CD4-positive, CD25-positive, alpha-beta regulatory T cell (primary cell): ENCODE measurements at regions not wholly inside any gene's neighbourhood (a gene's known extent, or its start where the extent isn't known, plus 50 kb on each side); places are given as distances from the start of the nearest gene placed in this dataset.

Experiments
- ATAC-seq, 2 donors: fragments of 150-1000 bp; cut with Tn5 transposase; one replicate each; pipeline ENCODE4 v1.10.0; 2021; ENCODE audit warnings: low read depth in 2 of 2, moderate number of reproducible peaks in 2 of 2, moderate library complexity in 1 of 2
- DNase-seq, 3 donors: peaks; one replicate each; pipeline versions ENCODE4 v3.0.0 to v3.0.0-alpha.2; 2012 to 2022; ENCODE audit warnings: mixed read lengths in 1 of 3
- H3K27ac ChIP-seq: one replicate; pipeline ENCODE4 v1.7.0; 2013; ENCODE audit warnings: mild to moderate bottlenecking, low read length; ENCODE audit not compliant: insufficient read depth, poor library complexity, severe bottlenecking
- H3K27me3 ChIP-seq: one replicate; pipeline ENCODE4 v1.7.0; 2013; ENCODE audit warnings: low read length; ENCODE audit not compliant: control insufficient read depth, insufficient read depth
- H3K36me3 ChIP-seq: one replicate; pipeline ENCODE4 v1.7.0; 2013; ENCODE audit warnings: mild to moderate bottlenecking, low read length, moderate library complexity; ENCODE audit not compliant: control insufficient read depth, insufficient read depth
- H3K4me1 ChIP-seq: 2 replicates; pipeline ENCODE4 v1.7.0; 2013; ENCODE audit warnings: mild to moderate bottlenecking, low read length; ENCODE audit not compliant: insufficient read depth, control insufficient read depth, poor library complexity, severe bottlenecking
- H3K4me3 ChIP-seq: one replicate; pipeline ENCODE4 v1.7.0; 2013; ENCODE audit warnings: low read depth, mild to moderate bottlenecking, low read length, moderate library complexity
- H3K9me3 ChIP-seq, 2 experiments: 1 replicate in 1 of 2; 2 replicates in 1 of 2; pipeline ENCODE4 v1.7.0; 2013; ENCODE audit warnings: low read length in 2 of 2, mild to moderate bottlenecking in 1 of 2, moderate library complexity in 1 of 2; ENCODE audit not compliant: control insufficient read depth in 2 of 2
- H3K27ac Mint-ChIP-seq, 3 donors: one replicate each; pipeline ENCODE4 v1.8.0; 2020 to 2022; ENCODE audit warnings: mild to moderate bottlenecking in 3 of 3, mixed read lengths in 3 of 3, moderate library complexity in 2 of 3
- H3K27me3 Mint-ChIP-seq: one replicate; pipeline ENCODE4 v1.8.0; 2022; ENCODE audit warnings: mild to moderate bottlenecking, mixed read lengths
- H3K36me3 Mint-ChIP-seq: one replicate; pipeline ENCODE4 v1.8.0; 2020; ENCODE audit warnings: mixed read lengths
- H3K4me1 Mint-ChIP-seq, 4 donors: one replicate each; pipeline ENCODE4 v1.8.0; 2020 to 2022; ENCODE audit warnings: mixed read lengths in 4 of 4, mild to moderate bottlenecking in 1 of 4
- H3K4me3 Mint-ChIP-seq, 4 donors: one replicate each; pipeline ENCODE4 v1.8.0; 2020 to 2022; ENCODE audit warnings: mild to moderate bottlenecking in 4 of 4, mixed read lengths in 4 of 4, moderate library complexity in 3 of 4
- H3K9me3 Mint-ChIP-seq, 7 donors: one replicate each; pipeline ENCODE4 v1.8.0; 2020 to 2022; ENCODE audit warnings: mixed read lengths in 7 of 7, mild to moderate bottlenecking in 3 of 7, moderate library complexity in 2 of 7

DNA sequence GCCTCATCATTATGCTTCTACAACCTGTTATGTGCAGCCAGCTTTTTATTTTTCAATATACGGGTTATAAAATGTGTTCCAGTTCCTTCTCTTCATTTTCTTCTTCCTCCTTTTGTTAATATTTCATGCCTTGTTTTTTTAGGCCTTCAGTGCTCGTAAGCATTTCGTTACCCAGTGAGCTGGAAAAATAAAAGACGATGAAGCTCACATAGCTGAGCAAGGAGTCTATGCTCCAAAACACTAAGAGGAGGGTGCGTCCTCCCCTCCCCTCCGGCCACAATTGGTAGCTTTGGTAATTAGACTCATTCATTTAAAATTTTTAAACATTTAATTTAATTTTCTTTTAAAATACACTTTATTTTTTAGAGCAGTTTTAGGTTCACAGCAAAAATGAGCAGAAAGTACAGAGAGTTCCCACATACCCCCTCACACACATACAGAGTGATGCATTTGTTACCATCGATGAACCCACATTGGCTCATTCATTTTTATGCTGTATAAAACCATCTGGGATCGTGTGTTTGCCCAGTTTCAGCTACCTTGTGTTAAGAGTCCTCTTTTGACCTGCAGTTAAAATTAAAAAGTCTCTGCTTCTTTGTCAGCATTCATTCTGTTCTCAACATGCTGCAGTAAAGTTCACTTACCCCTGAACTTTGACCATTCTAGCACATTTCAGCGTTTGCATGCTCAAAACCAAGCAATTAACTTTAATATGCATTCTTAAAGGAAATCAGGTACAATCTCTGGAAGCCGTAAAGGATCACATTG is 223.9 kb downstream of the LACC1 start:
- H3K36me3 ChIP-seq: no peaks in the 10 kb centered on the region
- peaks cover 0 to 4% of the 10 kb centered on the region in 2 experiments for H3K9me3 ChIP-seq
- H3K4me1 Mint-ChIP-seq: no peaks in the 10 kb centered on the region
- H3K36me3 Mint-ChIP-seq: no peaks in the 10 kb centered on the region
- no peak overlapping the region for H3K4me3 Mint-ChIP-seq
- H3K9me3 Mint-ChIP-seq: peaks cover 0 to 9% (median 4%) of the 10 kb centered on the region in 7 donors
- H3K27me3 ChIP-seq: peaks cover 4% of the 10 kb centered on the region
- no peak overlapping the region for H3K27ac ChIP-seq
- ATAC-seq (no peak), DNase-seq (no peak)
- H3K4me1 ChIP-seq: no peaks in the 10 kb centered on the region
- peaks cover 28% of the 10 kb centered on the region for H3K27me3 Mint-ChIP-seq
- H3K4me3 ChIP-seq: no peak overlapping the region
- H3K27ac Mint-ChIP-seq: no peak overlapping the region

GRCh38 chr13:44104197-44104490 is 224.4 kb downstream of the LACC1 start:
- H3K4me1 ChIP-seq: no peaks in the 10 kb centered on the region
- H3K27ac ChIP-seq: no peak overlapping the region
- DNase-seq: no peak
- Mint-ChIP-seq H3K36me3 (no peaks in the 10 kb centered on the region), H3K27me3 (peaks cover 24% of the 10 kb centered on the region), H3K27ac (no peak overlapping the region), H3K9me3 (peaks cover 0 to 9% (median 3%) of the 10 kb centered on the region in 7 donors), H3K4me3 (no peak overlapping the region), H3K4me1 (no peaks in the 10 kb centered on the region)
- no peak for ATAC-seq
- peaks cover 4% of the 10 kb centered on the region for H3K27me3 ChIP-seq
- no peaks in the 10 kb centered on the region for H3K36me3 ChIP-seq
- no peak overlapping the region for H3K4me3 ChIP-seq
- peaks cover 0 to 4% of the 10 kb centered on the region in 2 experiments for H3K9me3 ChIP-seq

- Mint-ChIP-seq H3K36me3 (no peaks in the 10 kb centered on the region), H3K27me3 (peaks cover 22% of the 10 kb centered on the region), H3K4me3 (no peak overlapping the region), H3K9me3 (peaks cover 0 to 9% (median 2%) of the 10 kb centered on the region in 7 donors), H3K27ac (no peak overlapping the region), H3K4me1 (no peaks in the 10 kb centered on the region)
- peaks cover 0 to 4% of the 10 kb centered on the region in 2 experiments for H3K9me3 ChIP-seq
- ATAC-seq (no peak), DNase-seq (no peak)
- H3K4me1 ChIP-seq: no peaks in the 10 kb centered on the region
- no peak overlapping the region for H3K4me3 ChIP-seq
- H3K27ac ChIP-seq: no peak overlapping the region
- peaks cover 4% of the 10 kb centered on the region for H3K27me3 ChIP-seq
- H3K36me3 ChIP-seq: no peaks in the 10 kb centered on the region
Observed at GRCh38 chr13:44104969-44105368, 225.3 kb downstream of the LACC1 start.

DNA sequence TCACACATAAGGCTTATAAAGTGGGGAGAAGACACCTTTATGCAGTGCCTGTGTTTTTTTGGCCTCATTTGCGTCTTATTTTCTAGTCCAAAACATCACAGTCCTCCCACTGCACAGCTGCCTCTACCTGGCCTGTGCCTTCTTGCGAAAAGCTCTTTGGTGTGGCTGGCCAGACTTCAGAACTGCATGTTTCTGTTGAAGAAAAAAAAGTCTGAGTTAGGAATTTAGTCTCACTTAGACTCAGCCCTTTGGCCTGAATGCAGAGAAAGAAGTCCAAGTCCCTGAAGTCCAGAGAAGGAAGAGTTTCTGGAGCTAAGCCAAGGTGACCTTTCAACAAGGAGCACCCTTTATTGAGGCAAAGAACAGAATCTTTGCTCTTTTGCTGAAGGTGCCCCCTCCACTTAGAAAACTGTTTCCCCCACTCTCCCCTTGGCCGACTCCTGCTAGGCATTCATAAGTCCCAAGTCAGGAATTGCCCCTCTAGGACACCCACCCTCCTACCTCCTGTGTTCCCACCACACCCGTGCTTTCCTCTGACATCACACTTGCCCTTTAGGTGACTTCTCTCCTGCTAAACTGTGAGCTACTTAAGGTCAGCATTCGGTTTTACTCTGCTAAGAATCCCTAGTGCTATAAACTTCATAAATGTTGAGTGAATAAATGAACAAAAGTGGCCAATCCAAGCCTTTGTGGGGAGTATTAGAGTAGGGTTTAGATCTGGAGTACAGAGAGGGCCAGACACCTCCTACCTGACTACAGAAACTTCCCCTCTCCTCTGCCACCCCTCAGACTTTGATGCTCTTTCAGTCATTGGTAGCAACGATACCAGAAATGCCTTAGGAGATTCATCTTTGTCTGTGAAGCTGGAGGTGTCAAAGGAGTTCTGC is 226.8 kb downstream of the LACC1 start:
- no peak overlapping the region for H3K4me3 Mint-ChIP-seq
- no peaks in the 10 kb centered on the region for H3K36me3 ChIP-seq
- H3K9me3 ChIP-seq: peaks cover 0 to 4% of the 10 kb centered on the region in 2 experiments
- peaks cover 23% of the 10 kb centered on the region for H3K27me3 Mint-ChIP-seq
- no peaks in the 10 kb centered on the region for H3K4me1 Mint-ChIP-seq
- no peak overlapping the region for H3K27ac ChIP-seq
- H3K4me1 ChIP-seq: no peaks in the 10 kb centered on the region
- no peaks in the 10 kb centered on the region for H3K36me3 Mint-ChIP-seq
- DNase-seq: no peak
- H3K27me3 ChIP-seq: peaks cover 3% of the 10 kb centered on the region
- no peak overlapping the region for H3K4me3 ChIP-seq
- ATAC-seq: peak in 1 of 2 donors; percentile 8
- peaks cover 0 to 5% (median 3%) of the 10 kb centered on the region in 7 donors for H3K9me3 Mint-ChIP-seq
- no peak overlapping the region for H3K27ac Mint-ChIP-seq

DNA sequence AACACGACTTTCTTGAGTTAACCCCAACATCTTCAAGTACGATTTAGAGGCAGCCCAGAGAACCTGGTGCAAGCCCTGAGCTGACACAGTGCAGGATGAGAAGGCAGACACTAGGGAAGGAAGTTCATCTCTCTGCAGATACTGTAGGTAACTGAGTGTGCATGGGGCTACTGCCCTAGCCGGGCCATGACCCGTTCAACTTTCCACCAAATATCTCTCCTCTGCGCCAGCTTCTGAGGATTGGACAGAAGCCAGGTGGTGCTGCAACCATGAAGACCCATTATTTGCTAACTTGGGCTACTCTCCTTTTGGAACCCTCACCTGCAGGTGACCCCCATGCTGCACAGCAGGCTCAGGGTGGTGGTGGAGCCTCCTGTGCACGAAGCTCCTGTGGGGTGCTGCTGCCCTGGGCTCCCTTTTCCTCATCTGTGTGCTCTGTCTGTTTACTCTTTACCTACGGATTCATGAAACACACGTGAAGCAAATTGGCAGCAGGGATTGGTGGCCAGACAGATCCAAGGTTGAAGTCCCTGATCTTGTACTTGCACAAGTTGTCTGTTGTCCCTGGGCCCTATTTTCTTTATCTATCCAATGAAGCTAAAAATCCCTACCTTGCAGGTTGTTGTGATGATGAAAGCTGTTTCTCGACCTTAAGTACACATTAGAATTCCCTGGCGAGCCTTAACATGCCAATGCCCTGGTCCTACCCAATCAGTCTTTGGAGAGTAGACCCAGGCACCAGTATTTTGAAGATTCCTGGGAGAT is 227.8 kb downstream of the LACC1 start:
- Mint-ChIP-seq H3K36me3 (no peaks in the 10 kb centered on the region), H3K9me3 (peaks cover 0 to 4% (median 0%) of the 10 kb centered on the region in 7 donors), H3K4me1 (no peaks in the 10 kb centered on the region), H3K27ac (no peak overlapping the region), H3K4me3 (no peak overlapping the region), H3K27me3 (peaks cover 24% of the 10 kb centered on the region)
- Histone ChIP-seq H3K27ac (no peak overlapping the region), H3K36me3 (no peaks in the 10 kb centered on the region), H3K4me1 (no peaks in the 10 kb centered on the region), H3K4me3 (no peak overlapping the region), H3K27me3 (peaks cover 1% of the 10 kb centered on the region), H3K9me3 (no peaks in the 10 kb centered on the region)
- ATAC-seq: no peak
- DNase-seq: no peak

GRCh38 chr13:44108331-44108858 is 228.7 kb downstream of the LACC1 start:
- Histone ChIP-seq H3K27ac (no peak overlapping the region), H3K4me3 (no peak overlapping the region), H3K27me3 (no peaks in the 10 kb centered on the region), H3K4me1 (no peaks in the 10 kb centered on the region), H3K36me3 (no peaks in the 10 kb centered on the region), H3K9me3 (no peaks in the 10 kb centered on the region)
- no peaks in the 10 kb centered on the region for H3K4me1 Mint-ChIP-seq
- H3K27me3 Mint-ChIP-seq: peaks cover 19% of the 10 kb centered on the region
- no peak for ATAC-seq
- no peak for DNase-seq
- no peaks in the 10 kb centered on the region for H3K36me3 Mint-ChIP-seq
- no peak overlapping the region for H3K27ac Mint-ChIP-seq
- peaks cover 0 to 4% (median 0%) of the 10 kb centered on the region in 7 donors for H3K9me3 Mint-ChIP-seq
- no peak overlapping the region for H3K4me3 Mint-ChIP-seq

- no peak overlapping the region for H3K27ac Mint-ChIP-seq
- H3K4me3 Mint-ChIP-seq: no peak overlapping the region
- Histone ChIP-seq H3K36me3 (no peaks in the 10 kb centered on the region), H3K27ac (no peak overlapping the region), H3K4me3 (no peak overlapping the region), H3K4me1 (no peaks in the 10 kb centered on the region), H3K27me3 (no peaks in the 10 kb centered on the region), H3K9me3 (no peaks in the 10 kb centered on the region)
- H3K27me3 Mint-ChIP-seq: peaks cover 15% of the 10 kb centered on the region
- H3K36me3 Mint-ChIP-seq: no peaks in the 10 kb centered on the region
- no peaks in the 10 kb centered on the region for H3K4me1 Mint-ChIP-seq
- no peak for DNase-seq
- H3K9me3 Mint-ChIP-seq: peaks cover 0 to 4% (median 0%) of the 10 kb centered on the region in 7 donors
- ATAC-seq: no peak
Observed at GRCh38 chr13:44110091-44110621, 230.5 kb downstream of the LACC1 start.
